SK-N-MC (cell line): ENCODE measurements at regions not wholly inside any gene's neighbourhood (a gene's known extent, or its start where the extent isn't known, plus 50 kb on each side); places are given as distances from the start of the nearest gene placed in this dataset.

Source experiments
- EZH2 ChIP-seq: fragments of 200-600 bp; sonication (generic); IDR thresholded peaks from one replicate; pipeline ENCODE4 v1.6.1; 2017; ENCODE audit warnings: antibody characterized with exemption
- POLR2AphosphoS5 ChIP-seq: IDR thresholded peaks from 2 replicates; pipeline ENCODE4 v1.6.1; 2012; ENCODE audit warnings: mild to moderate bottlenecking, low read depth, low read length, borderline replicate concordance

- TF ChIP-seq EZH2 (no peak), POLR2AphosphoS5 (no peak)
Measured at GRCh38 chr4:170672381-170672965, 582.7 kb upstream of the AADAT start.
